ENCODE measurements at regions not wholly inside any gene's neighbourhood (a gene's known extent, or its start where the extent isn't known, plus 50 kb on each side); places are given as distances from the start of the nearest gene placed in this dataset.
"Not testable (repeated sequence)": the region's sequence is repeated elsewhere in the genome, so short reads cannot be mapped to it uniquely, and the experiment has no call there.

- not testable (repeated sequence) for DNase-seq
Measured at GRCh38 chr5:63083689-63084088, 505.1 kb downstream of the LRRC70 start.

GRCh38 chr5:63081402-63081801 lies 502.8 kb downstream of the LRRC70 start:
- no peak for DNase-seq

GRCh38 chr5:63070001-63070400 lies 491.4 kb downstream of the LRRC70 start:
- no peak for DNase-seq

DNA sequence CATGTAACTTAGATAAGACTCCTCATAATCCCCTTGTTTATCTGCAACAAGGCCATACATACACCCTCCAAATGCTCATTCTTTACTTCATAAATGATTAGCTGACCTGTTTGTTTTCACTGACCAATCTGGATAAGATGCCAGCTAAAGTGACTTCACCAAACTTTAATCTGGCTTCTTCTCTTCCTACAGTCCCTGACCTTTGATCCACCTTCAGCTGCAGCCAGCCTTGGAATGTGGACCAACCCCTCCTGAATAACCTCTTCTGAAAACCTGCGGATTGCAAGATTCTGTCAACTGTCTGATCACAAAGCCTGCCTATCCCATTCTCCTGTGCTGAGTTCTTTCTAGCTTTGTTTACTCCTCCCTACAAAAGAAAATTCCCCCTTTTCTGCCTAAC lies 476.8 kb downstream of the LRRC70 start:
- DNase-seq = no peak

GRCh38 chr5:63053019-63053638 lies 474.5 kb downstream of the LRRC70 start:
- DNase-seq = no peak

GRCh38 chr5:63050916-63051315 lies 472.3 kb downstream of the LRRC70 start:
- DNase-seq = no peak

GRCh38 chr5:63049935-63050334 lies 471.3 kb downstream of the LRRC70 start:
- no peak for DNase-seq

- no peak for DNase-seq
Measured at GRCh38 chr5:63043792-63044191, 465.2 kb downstream of the LRRC70 start.

DNA sequence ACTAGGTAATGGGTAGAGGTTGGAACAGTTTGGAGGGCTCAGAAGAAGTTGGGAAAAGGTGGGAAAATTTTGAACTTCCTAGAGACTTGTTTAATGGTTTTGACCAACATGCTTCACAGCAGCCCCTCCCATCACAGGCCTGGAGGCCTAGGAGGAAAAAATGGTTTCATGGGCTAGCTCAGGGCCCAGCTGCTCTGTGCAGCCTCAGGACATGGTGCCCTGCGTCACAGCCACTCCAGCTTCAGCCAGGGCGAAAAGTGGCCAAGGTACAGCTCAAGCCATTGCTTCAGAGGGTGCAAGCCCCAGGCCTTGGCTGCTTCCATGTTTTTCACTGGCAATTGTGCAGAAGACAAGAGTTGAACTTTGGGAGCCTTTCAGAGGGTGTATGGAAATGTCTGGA lies 453.7 kb downstream of the LRRC70 start:
- no peak for DNase-seq

GRCh38 chr5:63029891-63030290 lies 451.3 kb downstream of the LRRC70 start:
- no peak for DNase-seq

- no peak for DNase-seq
Measured at GRCh38 chr5:63025679-63026078, 447.1 kb downstream of the LRRC70 start.

- DNase-seq = no peak
Measured at GRCh38 chr5:63022403-63022802, 443.8 kb downstream of the LRRC70 start.

DNA sequence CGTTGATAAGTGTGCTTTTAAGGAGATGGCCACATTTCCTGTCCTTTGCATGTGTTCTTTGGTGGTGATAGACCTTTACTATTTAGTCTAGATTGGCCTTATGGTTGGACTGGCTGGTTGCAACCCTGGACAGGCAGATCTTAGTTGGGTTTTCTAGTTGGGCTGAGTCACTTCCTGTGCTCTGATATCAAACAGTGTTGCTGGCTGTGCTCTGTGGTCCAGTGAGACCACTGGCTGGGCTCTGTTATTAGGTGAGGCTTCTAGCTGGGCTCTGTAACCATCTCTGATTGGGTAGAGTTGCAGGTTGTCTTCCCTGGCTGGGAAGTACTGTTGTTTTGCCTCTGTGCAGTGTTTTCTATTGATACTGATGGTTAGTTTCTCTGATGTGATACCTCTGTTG lies 432.5 kb downstream of the LRRC70 start:
- DNase-seq = no peak

GRCh38 chr5:63008195-63008594 lies 429.6 kb downstream of the LRRC70 start:
- no peak for DNase-seq

- DNase-seq = not testable (repeated sequence)
Measured at GRCh38 chr5:62994842-62995241, 416.2 kb downstream of the LRRC70 start.

- no peak for DNase-seq
Measured at GRCh38 chr5:62985749-62986148, 407.1 kb downstream of the LRRC70 start.

DNA sequence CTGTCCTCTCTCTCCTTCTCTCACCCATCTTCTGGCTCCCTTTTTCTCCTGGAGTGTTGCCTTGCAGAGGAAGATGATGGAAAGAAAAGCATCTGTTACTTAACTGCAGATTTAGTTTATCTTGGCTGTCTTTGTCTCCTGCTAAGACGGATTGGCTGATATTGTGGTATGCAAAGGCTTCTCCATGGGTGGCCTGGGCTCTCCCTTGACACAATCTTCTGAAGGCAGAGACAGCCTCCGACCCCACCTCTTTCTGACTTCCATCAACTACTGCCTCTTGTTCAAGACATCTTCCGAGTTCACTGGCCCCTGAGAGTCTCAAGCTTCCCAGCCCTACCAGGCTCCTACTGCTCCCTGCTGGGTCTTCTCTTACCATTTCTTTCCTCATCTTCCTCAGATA lies 403.7 kb downstream of the LRRC70 start:
- DNase-seq = no peak

DNA sequence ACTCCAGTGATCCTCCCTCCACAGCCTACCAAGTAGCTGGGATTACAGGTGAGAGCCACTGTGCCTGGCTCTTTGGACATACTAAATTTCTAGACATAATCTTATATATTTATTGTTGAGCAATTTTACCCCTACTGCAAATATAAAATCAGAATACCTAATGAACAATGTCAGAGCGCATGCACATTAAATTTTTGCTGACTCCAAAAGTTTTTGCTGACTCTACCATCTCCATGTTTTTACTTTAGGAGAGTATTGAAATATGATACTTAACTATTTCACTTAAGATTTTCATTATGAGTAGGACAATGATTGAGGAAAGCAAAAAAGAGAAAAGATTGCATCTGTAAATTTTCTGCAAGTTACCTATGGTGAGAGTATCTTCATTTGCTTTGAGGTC lies 402.3 kb downstream of the LRRC70 start:
- no peak for DNase-seq

DNA sequence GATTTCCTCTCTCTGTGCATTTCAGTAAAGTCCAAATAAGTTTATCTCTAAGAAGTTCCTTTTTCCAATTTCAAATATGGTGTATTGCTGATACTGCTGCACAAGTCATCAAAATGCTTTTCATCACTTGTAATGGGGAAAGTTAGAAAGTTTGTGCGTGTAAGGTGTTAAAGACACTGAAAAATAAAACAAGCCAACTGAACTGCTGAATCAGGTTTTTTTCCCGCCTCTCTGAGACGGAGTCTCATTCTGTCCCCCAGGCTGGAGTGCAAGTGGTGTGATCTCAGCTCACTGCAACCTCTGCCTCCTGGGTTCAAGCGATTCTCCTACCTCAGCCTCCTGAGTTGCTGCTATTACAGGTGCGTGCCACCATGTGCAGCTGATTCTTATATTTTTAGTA lies 400.9 kb downstream of the LRRC70 start:
- DNase-seq = no peak

- DNase-seq = no peak
Measured at GRCh38 chr5:62977661-62978060, 399.0 kb downstream of the LRRC70 start.

GRCh38 chr5:62974623-62975022 lies 396.0 kb downstream of the LRRC70 start:
- no peak for DNase-seq

DNA sequence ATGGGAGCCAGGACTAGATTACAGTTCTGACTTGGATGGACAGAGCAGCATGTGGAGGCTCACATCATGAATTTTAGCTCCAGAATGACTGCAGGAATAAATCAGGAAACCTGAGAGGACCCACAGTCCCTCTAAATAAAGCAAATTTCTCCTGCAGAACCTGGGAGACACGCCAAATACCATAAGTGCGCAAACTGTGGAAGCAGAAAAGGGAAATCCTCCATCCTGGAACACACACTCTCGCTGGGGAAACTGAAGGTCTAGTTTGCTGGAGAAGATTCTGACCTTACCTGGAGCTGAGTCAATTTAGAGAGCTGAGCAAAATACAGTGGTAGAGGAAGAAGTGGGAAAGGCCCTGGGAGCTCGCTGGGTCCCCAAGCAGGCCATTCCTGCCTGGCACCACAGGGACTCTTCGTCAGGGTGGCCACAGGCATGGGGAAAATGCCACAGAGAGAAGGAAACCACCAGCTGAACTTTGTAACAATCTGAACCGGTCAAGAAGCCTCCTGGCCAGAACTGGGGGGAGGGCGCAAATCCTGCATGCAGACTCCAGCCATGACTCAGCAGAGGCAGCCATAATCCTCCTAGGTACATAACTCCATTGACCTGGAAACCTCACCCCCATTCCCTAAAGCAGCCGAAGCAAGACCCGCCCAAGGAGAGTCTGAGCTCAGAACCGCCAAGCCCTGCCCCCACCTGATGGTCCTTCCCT lies 390.9 kb downstream of the LRRC70 start:
- DNase-seq = no peak

GRCh38 chr5:62964428-62964827 lies 385.8 kb downstream of the LRRC70 start:
- DNase-seq = no peak

GRCh38 chr5:62960781-62961180 lies 382.2 kb downstream of the LRRC70 start:
- DNase-seq = no peak

GRCh38 chr5:62956597-62956996 lies 378.0 kb downstream of the LRRC70 start:
- DNase-seq = no peak

Measured in NCI-H1436 treated with DMSO at 0.1 percent for 48 hours (cell line).